ENCODE measurements at regions not wholly inside any gene's neighbourhood (a gene's known extent, or its start where the extent isn't known, plus 50 kb on each side); places are given as distances from the start of the nearest gene placed in this dataset.

DNA sequence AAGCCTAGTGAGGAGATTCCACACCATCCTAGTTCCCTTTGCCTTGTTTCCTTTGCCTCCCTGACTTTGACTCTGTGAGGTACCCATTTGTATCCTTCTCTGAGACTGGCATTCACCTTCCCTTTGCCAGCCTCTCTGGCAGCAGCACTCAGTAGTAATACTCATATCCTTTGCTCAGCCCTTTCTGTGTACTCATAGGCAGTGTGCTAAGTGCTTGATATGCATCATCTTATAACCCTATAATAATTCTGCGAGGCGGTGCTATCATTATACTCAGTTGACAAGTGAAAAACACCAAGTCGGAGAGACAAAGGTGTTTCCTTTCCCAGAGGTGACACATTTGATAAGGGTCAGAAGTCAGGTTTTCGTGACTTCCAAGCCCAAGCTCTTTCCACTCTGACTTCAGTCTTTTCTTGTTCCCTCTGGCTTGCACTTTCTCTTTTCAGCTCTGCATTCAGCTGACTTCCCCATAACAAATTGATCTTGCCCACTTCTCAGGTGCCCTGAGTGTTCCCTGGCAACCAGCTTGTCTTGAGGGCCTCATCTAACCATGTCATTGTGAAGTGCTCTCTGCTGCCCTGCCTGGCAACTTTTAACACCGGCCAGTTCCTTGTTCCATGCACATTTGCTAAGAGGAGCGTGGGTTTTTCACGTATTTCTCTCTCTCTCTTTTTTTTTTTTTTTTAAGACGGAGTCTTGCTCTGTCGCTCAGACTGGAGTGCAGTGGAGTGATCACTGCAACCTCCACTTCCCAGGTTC lies 94.5 kb upstream of the UPP2 start:
- DNase-seq: peak in 1 of 3 donors; percentile 48
- Histone ChIP-seq H3K27me3 (no peaks in the 10 kb centered on the region), H3K36me3 (no peaks in the 10 kb centered on the region), H3K27ac (no peak overlapping the region), H3K9me3 (no peaks in the 10 kb centered on the region), H3K4me1 (peaks cover 0 to 5% (median 0%) of the 10 kb centered on the region in 4 donors), H3K4me3 (no peak overlapping the region)
- TF ChIP-seq, protein P1, sequence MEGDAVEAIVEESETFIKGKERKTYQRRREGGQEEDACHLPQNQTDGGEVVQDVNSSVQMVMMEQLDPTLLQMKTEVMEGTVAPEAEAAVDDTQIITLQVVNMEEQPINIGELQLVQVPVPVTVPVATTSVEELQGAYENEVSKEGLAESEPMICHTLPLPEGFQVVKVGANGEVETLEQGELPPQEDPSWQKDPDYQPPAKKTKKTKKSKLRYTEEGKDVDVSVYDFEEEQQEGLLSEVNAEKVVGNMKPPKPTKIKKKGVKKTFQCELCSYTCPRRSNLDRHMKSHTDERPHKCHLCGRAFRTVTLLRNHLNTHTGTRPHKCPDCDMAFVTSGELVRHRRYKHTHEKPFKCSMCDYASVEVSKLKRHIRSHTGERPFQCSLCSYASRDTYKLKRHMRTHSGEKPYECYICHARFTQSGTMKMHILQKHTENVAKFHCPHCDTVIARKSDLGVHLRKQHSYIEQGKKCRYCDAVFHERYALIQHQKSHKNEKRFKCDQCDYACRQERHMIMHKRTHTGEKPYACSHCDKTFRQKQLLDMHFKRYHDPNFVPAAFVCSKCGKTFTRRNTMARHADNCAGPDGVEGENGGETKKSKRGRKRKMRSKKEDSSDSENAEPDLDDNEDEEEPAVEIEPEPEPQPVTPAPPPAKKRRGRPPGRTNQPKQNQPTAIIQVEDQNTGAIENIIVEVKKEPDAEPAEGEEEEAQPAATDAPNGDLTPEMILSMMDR (IDR thresholded peaks at IDR 0.05): peak in 1 of 6 experiments; percentile 5
- no peak for TF ChIP-seq POLR2A (IDR thresholded peaks at IDR 0.05)

- H3K4me3 ChIP-seq: no peak overlapping the region
- H3K27ac ChIP-seq: no peak overlapping the region
- no peaks in the 10 kb centered on the region for H3K4me1 ChIP-seq
- H3K27me3 ChIP-seq: no peaks in the 10 kb centered on the region
- H3K36me3 ChIP-seq: no peaks in the 10 kb centered on the region
- TF ChIP-seq, protein P1 (IDR thresholded peaks at IDR 0.05): no peak
- TF ChIP-seq POLR2A (IDR thresholded peaks at IDR 0.05): no peak
- H3K9me3 ChIP-seq: no peaks in the 10 kb centered on the region
- no peak for DNase-seq
These were observed 97.4 kb upstream of the UPP2 start for GRCh38 chr2:158004126-158004764.

GRCh38 chr2:158002079-158002478 lies 99.6 kb upstream of the UPP2 start:
- H3K27me3 ChIP-seq: no peaks in the 10 kb centered on the region
- H3K27ac ChIP-seq: no peak overlapping the region
- H3K9me3 ChIP-seq: no peaks in the 10 kb centered on the region
- H3K36me3 ChIP-seq: no peaks in the 10 kb centered on the region
- TF ChIP-seq, protein P1 (IDR thresholded peaks at IDR 0.05): no peak
- TF ChIP-seq POLR2A (IDR thresholded peaks at IDR 0.05): no peak
- DNase-seq: no peak
- H3K4me1 ChIP-seq: no peaks in the 10 kb centered on the region
- no peak overlapping the region for H3K4me3 ChIP-seq

- Histone ChIP-seq H3K9me3 (no peaks in the 10 kb centered on the region), H3K27me3 (no peaks in the 10 kb centered on the region), H3K36me3 (no peaks in the 10 kb centered on the region), H3K27ac (no peak overlapping the region), H3K4me3 (no peak overlapping the region), H3K4me1 (no peaks in the 10 kb centered on the region)
- DNase-seq: no peak
- TF ChIP-seq, protein P1 (IDR thresholded peaks at IDR 0.05): no peak
- no peak for TF ChIP-seq POLR2A (IDR thresholded peaks at IDR 0.05)
These were observed 104.9 kb upstream of the UPP2 start for GRCh38 chr2:157996799-157997198.

DNA sequence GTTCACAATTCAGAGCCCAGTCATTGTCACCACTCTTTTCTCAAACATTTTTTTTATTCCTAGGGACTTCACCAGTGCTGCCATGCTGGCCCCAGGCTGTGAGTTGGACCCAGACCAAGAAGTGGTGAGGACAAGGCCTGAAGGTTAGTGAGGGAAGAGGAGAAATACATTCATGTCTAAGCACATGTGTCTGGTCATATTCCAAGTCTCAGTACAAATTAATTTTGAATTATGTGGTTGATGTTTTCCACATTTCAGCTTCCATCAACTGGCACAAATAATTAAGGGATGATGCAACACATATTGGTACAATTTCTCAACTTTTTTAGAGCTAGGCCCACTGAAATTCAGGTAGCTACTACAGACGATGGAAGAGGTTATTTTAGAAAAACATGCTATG lies 106.6 kb upstream of the UPP2 start:
- DNase-seq: no peak
- Histone ChIP-seq H3K4me1 (no peaks in the 10 kb centered on the region), H3K27ac (no peak overlapping the region), H3K36me3 (no peaks in the 10 kb centered on the region), H3K27me3 (no peaks in the 10 kb centered on the region), H3K9me3 (no peaks in the 10 kb centered on the region), H3K4me3 (no peak overlapping the region)
- no peak for TF ChIP-seq POLR2A (IDR thresholded peaks at IDR 0.05)
- TF ChIP-seq, protein P1 (IDR thresholded peaks at IDR 0.05): no peak
